ENCODE measurements at regions not wholly inside any gene's neighbourhood (a gene's known extent, or its start where the extent isn't known, plus 50 kb on each side); places are given as distances from the start of the nearest gene placed in this dataset.
"Not testable (repeated sequence)": the region's sequence is repeated elsewhere in the genome, so short reads cannot be mapped to it uniquely, and the experiment has no call there.

DNA sequence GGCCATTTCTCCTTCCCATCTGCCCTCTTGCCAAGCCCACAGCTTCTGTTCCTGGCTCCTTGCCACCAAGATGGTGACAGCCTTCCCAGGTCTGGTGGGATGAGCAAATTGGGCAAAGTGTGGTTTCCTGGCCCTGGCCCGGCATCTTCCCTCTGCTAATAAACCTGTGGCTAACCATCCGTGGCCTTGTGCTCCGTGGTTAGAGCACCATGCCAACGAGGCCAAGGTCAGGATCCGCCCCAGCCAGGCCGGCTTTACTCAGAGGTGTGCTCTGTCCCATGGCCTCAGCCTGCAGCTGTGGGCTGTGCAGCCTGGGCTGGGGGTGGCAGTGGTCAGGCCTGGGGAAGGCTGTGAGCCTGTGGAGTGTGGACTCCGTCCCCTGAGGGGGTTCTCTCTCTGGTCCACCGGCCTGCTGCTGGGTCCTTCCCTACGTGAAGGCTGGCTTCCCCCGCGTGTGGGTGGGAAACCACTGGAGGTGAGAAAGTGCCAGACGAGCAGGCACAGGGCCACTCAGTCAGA, 117.4 kb downstream of the VEGFA start:
- Mint-ChIP-seq H3K27ac (no peak overlapping the region), H3K4me1 (ENCODE audit: low read depth in 2 of 2) (no peaks in the 10 kb centered on the region), H3K27me3 (peaks cover 11 to 12% of the 10 kb centered on the region in 2 donors), H3K9me3 (no peaks in the 10 kb centered on the region), H3K36me3 (no peaks in the 10 kb centered on the region), H3K4me3 (no peak overlapping the region)
- DNase-seq (ENCODE audit: low spot score) (no peak), ATAC-seq (peak in 1 of 2 donors; percentile 28)

GRCh38 chr6:43886717-43887339, 116.8 kb downstream of the VEGFA start:
- no peak for DNase-seq (ENCODE audit: low spot score)
- ATAC-seq = no peak
- Mint-ChIP-seq H3K36me3 (no peaks in the 10 kb centered on the region), H3K4me1 (ENCODE audit: low read depth in 2 of 2) (no peaks in the 10 kb centered on the region), H3K4me3 (no peak overlapping the region), H3K27ac (no peak overlapping the region), H3K9me3 (no peaks in the 10 kb centered on the region), H3K27me3 (peaks cover 10 to 11% of the 10 kb centered on the region in 2 donors)

- Mint-ChIP-seq H3K27me3 (peaks cover 6 to 8% of the 10 kb centered on the region in 2 donors), H3K9me3 (no peaks in the 10 kb centered on the region), H3K27ac (no peak overlapping the region), H3K4me1 (ENCODE audit: low read depth in 2 of 2) (no peaks in the 10 kb centered on the region), H3K4me3 (no peak overlapping the region), H3K36me3 (no peaks in the 10 kb centered on the region)
- DNase-seq (ENCODE audit: low spot score) (no peak), ATAC-seq (no peak)
Observed at GRCh38 chr6:43886067-43886461, 116.1 kb downstream of the VEGFA start.

DNA sequence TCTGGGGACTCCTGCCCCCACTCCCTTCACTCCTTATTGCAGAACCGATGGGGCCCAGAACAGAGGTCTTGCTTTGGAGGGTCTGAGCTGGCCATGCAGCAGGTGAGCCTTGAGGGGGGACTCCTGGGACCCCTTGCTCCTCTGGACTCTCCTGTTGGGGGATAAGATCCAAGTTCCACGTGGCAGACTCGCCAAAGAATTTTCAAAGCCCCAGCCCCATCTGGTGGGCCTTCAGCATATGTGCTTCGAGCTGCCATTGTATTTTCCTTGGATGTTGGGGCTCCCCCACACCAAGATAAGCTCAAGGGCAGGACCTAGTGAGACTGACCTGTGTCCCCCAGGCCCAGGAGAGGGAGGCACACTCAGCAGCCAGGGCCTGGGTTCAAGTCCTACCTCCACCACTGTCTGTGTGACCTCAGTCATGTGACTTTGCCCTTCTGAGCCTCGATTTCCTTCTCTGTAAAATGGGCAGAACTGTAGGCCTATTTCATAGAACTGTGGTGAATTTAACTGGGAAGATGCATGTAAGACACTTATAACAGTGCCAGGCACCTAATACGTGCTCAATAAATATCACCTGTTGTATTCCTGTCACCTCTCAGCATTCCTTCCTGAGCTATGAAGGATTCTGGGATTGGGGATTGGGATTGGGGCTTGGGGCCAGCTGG, 115.5 kb downstream of the VEGFA start:
- DNase-seq (ENCODE audit: low spot score) = no peak
- H3K27me3 Mint-ChIP-seq = peaks cover under 1 to 5% of the 10 kb centered on the region in 2 donors
- no peaks in the 10 kb centered on the region for H3K36me3 Mint-ChIP-seq
- H3K27ac Mint-ChIP-seq = no peak overlapping the region
- H3K4me1 Mint-ChIP-seq (ENCODE audit: low read depth in 2 of 2) = no peaks in the 10 kb centered on the region
- no peak overlapping the region for H3K4me3 Mint-ChIP-seq
- no peak for ATAC-seq
- H3K9me3 Mint-ChIP-seq = no peaks in the 10 kb centered on the region

DNA sequence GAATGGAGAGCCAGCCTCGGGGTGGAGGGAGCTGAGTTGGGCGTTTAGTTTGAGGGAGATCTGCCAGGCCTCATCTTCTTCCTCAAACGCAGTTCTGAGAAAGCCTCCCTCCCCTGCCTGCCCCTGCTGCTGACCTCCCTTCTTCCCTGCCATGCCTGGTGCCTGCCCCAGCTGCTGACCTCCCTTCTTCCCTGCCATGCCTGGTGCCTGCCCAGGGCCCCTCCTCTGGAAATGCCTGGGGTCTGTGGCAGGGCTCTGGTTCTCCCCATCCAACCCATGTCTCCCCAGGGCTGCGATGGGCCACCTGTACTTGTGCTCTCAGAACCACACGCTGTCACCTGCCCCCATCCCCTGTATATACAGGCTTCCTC, 114.6 kb downstream of the VEGFA start:
- ATAC-seq = no peak
- no peak for DNase-seq (ENCODE audit: low spot score)
- Mint-ChIP-seq H3K4me1 (ENCODE audit: low read depth in 2 of 2) (no peaks in the 10 kb centered on the region), H3K9me3 (no peaks in the 10 kb centered on the region), H3K27me3 (no peaks in the 10 kb centered on the region), H3K4me3 (no peak overlapping the region), H3K36me3 (no peaks in the 10 kb centered on the region), H3K27ac (no peak overlapping the region)

GRCh38 chr6:43883847-43884651, 114.0 kb downstream of the VEGFA start:
- Mint-ChIP-seq H3K27me3 (no peaks in the 10 kb centered on the region), H3K4me1 (ENCODE audit: low read depth in 2 of 2) (no peaks in the 10 kb centered on the region), H3K9me3 (no peaks in the 10 kb centered on the region), H3K27ac (no peak overlapping the region), H3K4me3 (no peak overlapping the region), H3K36me3 (no peaks in the 10 kb centered on the region)
- ATAC-seq (no peak), DNase-seq (ENCODE audit: low spot score) (no peak)

DNA sequence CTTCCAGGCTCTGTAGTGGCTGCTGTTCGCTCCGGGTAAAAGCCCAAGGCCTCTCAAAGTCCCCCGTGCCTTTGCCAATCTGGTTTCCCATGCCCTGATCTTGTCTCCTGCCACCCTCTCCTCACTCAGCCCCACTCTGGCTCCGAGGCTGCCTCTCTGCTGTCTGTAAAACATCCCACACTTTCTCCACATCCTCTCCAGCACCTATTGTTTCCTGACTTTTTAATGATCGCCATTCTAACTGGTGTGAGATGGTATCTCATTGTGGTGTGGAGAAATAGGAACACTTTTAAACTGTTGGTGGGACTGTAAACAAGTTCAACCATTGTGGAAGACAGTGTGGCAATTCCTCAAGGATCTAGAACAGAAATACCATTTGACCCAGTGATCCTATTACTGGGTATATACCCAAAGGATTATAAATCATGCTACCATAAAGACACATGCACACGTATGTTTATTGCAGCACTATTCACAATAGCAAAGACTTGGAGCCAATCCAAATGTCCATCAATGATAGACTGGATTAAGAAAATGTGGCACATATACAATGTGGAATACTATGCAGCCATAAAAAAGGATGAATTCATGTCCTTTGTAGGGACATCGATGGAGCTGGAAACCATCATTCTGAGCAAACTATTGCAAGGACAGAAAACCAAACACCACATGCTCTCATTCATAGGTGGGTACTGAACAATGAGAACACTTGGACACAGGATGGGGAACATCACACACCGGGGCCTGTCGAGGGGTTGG, 112.9 kb downstream of the VEGFA start:
- H3K27ac Mint-ChIP-seq; H3K27me3 Mint-ChIP-seq; H3K4me1 Mint-ChIP-seq (ENCODE audit: low read depth in 2 of 2); H3K9me3 Mint-ChIP-seq; ATAC-seq; H3K36me3 Mint-ChIP-seq; DNase-seq (ENCODE audit: low spot score); H3K4me3 Mint-ChIP-seq: not testable (repeated sequence)

DNA sequence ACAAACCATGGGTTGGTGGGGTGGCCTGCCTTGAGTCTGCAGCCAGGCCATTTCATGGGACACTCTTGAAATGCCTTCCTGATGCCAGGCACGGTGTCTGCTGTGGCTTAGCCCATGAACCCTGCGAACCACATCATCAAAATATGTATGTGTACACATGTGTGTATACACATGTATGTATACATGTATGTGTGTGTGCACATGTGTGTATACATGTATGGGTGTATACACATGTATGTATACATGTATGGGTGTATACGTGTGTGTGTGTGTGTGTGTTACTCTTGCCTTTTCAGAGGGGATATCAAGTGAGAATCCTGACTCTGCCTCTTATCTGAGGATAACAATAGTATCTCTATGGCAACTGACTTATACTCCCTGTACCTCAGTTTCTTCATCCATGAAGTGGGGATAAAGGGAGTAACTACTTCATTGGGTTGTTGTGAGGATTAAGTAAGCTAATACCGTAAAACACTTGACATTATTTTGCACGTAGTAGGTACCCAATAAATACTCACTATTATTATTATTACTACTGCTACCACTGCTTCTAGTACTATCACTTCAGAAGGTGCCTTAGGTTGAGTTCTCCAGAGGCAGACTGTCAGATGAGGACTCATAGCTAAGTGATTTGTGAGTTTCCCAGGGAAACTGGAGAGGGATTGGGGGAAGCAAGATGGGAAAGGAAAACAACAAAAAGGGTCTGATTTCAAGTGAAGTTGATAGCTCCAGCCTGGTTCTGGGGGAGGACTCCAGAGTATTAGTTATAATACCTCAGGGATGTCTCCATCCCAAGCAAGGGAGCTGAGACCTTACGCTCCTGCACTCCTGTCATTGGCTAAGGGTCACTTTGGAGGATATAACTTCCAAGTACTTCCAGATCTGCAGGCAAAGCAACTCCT, 110.5 kb downstream of the VEGFA start:
- DNase-seq (ENCODE audit: low spot score) (no peak), ATAC-seq (no peak)
- H3K4me3 Mint-ChIP-seq = no peak overlapping the region
- H3K27me3 Mint-ChIP-seq = no peaks in the 10 kb centered on the region
- no peaks in the 10 kb centered on the region for H3K4me1 Mint-ChIP-seq (ENCODE audit: low read depth in 2 of 2)
- no peaks in the 10 kb centered on the region for H3K36me3 Mint-ChIP-seq
- H3K9me3 Mint-ChIP-seq = no peaks in the 10 kb centered on the region
- H3K27ac Mint-ChIP-seq = no peak overlapping the region

DNA sequence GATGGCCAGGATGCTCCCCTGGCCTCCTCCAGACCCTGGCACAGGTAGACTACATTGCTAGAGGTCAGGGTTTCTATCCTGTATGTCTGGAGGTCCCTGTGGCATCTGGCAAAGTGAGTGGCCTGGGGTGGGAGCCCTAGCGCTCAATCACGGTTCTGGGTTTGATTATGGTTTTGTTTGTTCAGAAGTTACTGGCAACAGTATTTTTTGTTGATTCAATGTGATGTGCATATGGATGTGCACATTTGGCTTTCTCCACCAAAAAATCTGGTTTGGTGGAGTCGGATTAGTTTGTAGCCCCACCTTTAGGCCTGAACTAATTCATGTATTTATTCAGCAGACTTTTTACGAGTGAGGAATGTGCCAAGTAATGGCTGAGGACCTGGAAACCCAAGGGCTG, 109.7 kb downstream of the VEGFA start:
- DNase-seq (ENCODE audit: low spot score) (no peak), ATAC-seq (no peak)
- H3K4me3 Mint-ChIP-seq = no peak overlapping the region
- no peaks in the 10 kb centered on the region for H3K27me3 Mint-ChIP-seq
- no peak overlapping the region for H3K27ac Mint-ChIP-seq
- H3K9me3 Mint-ChIP-seq = no peaks in the 10 kb centered on the region
- H3K4me1 Mint-ChIP-seq (ENCODE audit: low read depth in 2 of 2) = no peaks in the 10 kb centered on the region
- H3K36me3 Mint-ChIP-seq = no peaks in the 10 kb centered on the region

- ATAC-seq = no peak
- DNase-seq (ENCODE audit: low spot score) = no peak
- H3K27me3 Mint-ChIP-seq = no peaks in the 10 kb centered on the region
- H3K4me1 Mint-ChIP-seq (ENCODE audit: low read depth in 2 of 2) = no peaks in the 10 kb centered on the region
- no peak overlapping the region for H3K4me3 Mint-ChIP-seq
- no peaks in the 10 kb centered on the region for H3K36me3 Mint-ChIP-seq
- H3K9me3 Mint-ChIP-seq = no peaks in the 10 kb centered on the region
- no peak overlapping the region for H3K27ac Mint-ChIP-seq
Observed at GRCh38 chr6:43878823-43879495, 108.9 kb downstream of the VEGFA start.

- Mint-ChIP-seq H3K36me3 (no peaks in the 10 kb centered on the region), H3K9me3 (no peaks in the 10 kb centered on the region), H3K4me1 (ENCODE audit: low read depth in 2 of 2) (no peaks in the 10 kb centered on the region), H3K27me3 (no peaks in the 10 kb centered on the region), H3K4me3 (no peak overlapping the region), H3K27ac (no peak overlapping the region)
- DNase-seq (ENCODE audit: low spot score) = no peak
- no peak for ATAC-seq
Observed at GRCh38 chr6:43878127-43878634, 108.2 kb downstream of the VEGFA start.

DNA sequence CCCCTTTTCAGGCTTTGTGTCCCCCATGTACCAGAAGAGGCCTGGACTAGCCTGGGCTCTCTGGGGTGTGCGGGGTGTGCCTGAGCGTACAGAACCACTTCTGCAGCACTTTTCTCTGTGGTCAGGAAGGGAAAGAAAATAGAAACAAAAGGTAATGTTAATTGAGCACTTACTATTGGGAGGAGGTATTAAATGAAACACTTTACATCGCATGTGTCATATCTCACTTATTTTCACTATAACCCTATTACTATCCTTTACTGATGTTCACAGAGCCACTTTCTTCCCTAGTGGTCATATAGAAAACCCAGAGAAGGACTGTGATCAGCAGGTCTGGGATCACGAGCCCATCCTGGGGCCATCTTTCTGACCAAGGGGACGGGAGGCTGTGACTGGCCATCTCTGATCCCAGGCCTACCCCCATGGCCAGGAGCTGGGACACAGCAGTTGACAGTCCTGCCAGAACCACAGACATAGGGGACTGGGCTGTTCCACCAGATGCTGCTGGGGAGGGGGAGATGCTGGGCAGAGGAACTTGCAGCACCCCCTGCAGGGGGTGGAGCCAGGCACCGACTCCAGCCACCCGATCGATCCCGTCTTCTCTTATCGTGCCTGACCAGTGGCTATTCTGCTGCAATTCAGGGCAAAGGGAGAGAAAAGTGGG, 107.6 kb downstream of the VEGFA start:
- Mint-ChIP-seq H3K4me1 (ENCODE audit: low read depth in 2 of 2) (no peaks in the 10 kb centered on the region), H3K36me3 (no peaks in the 10 kb centered on the region), H3K9me3 (no peaks in the 10 kb centered on the region), H3K27me3 (no peaks in the 10 kb centered on the region), H3K27ac (no peak overlapping the region), H3K4me3 (no peak overlapping the region)
- no peak for ATAC-seq
- no peak for DNase-seq (ENCODE audit: low spot score)
